ENCODE measurements at regions not wholly inside any gene's neighbourhood (a gene's known extent, or its start where the extent isn't known, plus 50 kb on each side); places are given as distances from the start of the nearest gene placed in this dataset.
"Not testable (repeated sequence)": the region's sequence is repeated elsewhere in the genome, so short reads cannot be mapped to it uniquely, and the experiment has no call there.

GRCh38 chr5:96125231-96125891 is 163.7 kb upstream of the ELL2 start:
- intact Hi-C loops (cut with DNase I) = no loop called here
- DNase-seq (ENCODE audit: low spot score) = no peak

GRCh38 chr5:96124589-96124988 is 162.9 kb upstream of the ELL2 start:
- intact Hi-C loops (cut with DNase I) = no loop called here
- DNase-seq (ENCODE audit: low spot score) = no peak

DNA sequence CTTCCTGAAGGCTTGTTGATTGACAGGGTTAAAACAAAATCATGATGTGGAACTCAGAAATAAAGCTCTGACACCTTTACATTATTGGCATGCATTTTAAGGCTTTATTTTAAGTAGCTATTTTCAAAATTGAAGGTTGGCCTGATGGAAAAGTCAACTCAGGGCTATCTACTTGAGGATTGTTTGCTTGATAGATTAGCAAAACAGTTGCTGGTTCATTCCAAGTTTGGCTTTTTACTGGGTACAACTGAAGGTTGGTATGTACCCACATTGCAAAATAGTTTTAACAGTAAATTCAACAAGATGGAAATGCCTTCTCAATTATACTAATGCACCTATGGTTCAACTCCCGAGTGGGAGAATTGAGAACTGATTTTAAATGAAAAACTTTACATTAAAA is 161.8 kb upstream of the ELL2 start:
- intact Hi-C loops (cut with DNase I) = no loop called here

DNA sequence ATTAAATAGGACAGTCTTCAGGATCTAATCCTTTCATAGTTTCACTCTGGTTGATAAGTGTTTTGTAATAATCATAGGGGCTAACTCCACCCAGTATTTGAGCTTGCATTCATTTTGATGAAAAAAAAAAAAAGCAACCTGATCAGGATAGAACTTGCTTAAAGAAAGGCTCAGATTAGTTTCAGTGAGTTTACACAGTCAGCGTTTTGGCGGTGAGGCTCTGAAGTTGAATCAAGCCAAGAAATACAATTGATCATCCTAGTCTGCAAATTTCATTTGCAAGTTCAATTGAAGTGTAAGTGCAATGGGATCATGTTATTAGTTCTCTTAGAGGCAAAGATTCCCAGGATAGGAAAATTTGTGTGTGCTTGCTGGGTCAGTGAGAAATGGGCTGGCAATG is 159.7 kb upstream of the ELL2 start:
- intact Hi-C loops (cut with DNase I) = no loop called here
- DNase-seq (ENCODE audit: low spot score) = no peak

More for the DNA sequence above, 161.8 kb upstream of the ELL2 start:
- no peak for DNase-seq (ENCODE audit: low spot score)

DNA sequence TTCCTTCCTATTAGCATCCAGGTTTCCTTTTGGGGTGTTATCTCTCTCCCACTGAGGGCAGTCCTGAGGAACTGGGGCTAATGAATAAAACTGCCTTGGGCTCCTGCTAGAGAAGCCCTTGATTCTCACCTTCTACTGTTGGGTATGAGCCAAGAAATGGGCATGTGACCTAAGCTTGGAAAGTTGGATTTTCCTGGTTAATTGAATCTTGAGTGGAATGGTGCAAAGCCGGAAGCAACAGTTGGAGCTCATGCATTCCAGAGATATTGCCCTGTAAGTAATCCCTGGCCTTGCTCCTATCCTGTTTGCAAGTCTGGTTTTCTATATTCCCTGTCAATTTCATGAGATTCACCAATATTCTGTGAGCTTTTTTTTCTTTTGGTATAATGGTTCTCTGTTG is 158.5 kb upstream of the ELL2 start:
- no peak for DNase-seq (ENCODE audit: low spot score)
- intact Hi-C loops (cut with DNase I) = no loop called here

DNA sequence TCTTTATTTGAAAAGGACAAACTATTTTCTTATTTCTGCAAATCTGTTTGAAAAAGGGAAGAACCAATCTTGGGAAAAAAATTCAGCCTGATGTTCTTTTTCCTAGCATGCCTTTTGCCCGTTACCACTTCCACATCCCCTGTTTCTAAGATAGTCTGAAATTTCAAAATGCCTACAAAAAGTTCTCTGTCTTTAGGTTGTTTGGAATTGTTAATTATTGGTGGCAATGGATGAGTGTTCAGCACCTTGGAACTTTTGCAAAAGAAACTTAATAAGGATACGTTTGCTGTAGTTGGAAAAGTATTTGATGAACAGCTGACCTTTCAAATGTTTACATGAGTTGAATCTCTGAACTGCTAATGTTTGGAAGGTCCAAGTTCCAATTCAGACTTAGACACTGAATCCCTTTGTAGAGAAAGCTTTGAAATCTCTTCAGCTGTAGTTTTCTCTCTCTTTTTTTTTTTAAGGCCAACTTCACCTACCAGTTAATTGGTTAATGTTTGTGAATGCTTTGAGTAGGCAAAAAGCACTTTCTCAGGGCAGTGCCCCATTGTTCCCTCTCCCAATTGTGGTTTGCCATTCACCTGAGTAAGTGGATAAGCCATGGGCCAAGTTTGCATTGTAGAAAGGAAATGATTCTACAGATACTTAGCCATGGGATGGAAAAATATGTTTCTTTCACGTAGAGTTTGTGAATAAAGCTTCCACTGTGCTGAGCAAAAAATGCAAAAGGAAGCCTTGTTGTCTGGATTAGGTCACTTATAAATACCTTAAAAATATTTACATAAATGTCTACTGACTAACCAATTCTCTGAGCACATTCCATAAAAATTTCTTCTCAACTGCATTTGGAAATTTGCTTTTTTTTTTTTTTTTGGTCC is 156.4 kb upstream of the ELL2 start:
- intact Hi-C loops (cut with DNase I) = no loop called here
- DNase-seq (ENCODE audit: low spot score) = no peak

GRCh38 chr5:96115147-96115807 is 153.6 kb upstream of the ELL2 start:
- intact Hi-C loops (cut with DNase I) = no loop called here
- no peak for DNase-seq (ENCODE audit: low spot score)

DNA sequence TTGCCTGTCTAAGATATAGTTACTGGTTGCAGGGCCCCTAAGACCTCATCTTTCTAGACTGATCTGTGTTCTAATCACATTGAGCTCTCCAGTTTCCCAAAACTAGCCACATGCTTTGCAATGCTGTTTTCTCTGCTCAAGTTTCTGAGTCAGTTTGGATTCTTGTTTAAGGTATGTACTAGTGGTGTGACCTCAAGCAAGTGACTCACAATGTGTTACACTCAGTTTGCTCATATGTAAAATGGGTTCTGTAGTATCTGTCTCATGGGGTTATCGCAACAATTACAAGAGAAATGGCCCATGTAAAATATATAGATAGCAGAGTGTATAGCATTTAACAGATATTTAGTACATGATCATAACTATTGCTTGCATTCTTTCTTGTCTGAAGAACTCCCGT is 153.1 kb upstream of the ELL2 start:
- no peak for DNase-seq (ENCODE audit: low spot score)
- intact Hi-C loops (cut with DNase I) = no loop called here

DNA sequence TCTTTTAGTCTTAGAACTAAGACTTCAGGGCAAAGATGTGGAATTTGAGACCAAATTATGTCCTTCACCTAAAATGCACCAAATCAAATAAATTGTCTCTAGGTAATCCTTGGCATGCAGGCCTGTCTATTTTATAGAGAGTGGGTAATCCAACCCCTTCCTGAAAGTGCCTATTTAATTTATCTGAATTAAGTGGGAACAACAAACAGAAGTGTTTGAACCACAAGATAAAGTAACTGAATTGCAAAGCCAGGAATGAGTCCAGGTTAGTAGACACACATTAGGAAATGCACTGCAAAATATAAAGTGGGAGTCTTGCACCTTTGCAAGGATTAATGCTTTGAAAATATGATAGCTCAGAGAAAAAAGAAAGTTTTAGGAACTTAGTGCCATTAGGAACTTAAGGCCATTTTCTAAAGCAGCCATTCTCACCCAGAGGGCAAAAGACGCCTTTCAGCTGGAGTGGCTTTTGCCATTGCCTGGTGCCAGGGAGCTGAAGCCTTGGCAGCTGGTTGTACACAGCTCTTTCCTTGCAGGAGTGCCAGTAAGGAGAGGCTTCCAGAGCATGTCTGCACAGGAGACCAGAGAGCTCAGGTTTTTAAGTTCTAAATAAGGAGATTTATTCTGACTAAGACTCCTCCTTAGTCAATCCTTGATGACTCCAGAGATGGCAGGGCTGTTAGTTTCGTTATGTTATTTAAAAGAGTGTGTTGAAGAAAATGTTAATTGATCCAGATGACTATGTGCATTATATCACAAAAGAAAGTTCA is 151.7 kb upstream of the ELL2 start:
- DNase-seq (ENCODE audit: low spot score) = no peak
- intact Hi-C loops (cut with DNase I) = no loop called here

- intact Hi-C loops (cut with DNase I) = no loop called here
Observed at GRCh38 chr5:96112703-96113102, 151.1 kb upstream of the ELL2 start.

DNA sequence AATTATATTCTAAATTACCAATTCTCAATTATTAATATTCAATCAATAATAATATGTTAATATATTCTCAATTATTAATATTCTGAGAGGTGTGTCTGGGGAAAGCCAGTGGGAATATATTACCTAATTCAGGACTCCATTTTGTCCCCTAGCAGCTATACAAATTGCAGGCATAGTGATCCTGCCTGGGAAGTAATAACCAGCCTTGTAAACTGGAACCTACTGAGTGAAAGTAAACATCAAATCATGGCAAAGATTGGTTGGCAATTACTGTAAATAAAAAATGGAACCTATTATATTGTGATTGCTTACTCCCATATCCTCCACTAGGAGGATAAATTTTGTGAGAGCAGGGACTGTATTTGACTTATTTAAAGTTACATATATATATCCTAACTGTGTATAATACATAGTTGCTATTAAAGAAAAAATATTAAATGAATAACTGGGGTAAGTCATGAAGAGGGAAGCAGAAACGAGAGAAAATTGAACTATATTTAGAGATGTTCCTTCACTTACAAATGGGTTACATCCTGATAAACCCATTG is 150.5 kb upstream of the ELL2 start:
- no peak for DNase-seq (ENCODE audit: low spot score)
- intact Hi-C loops (cut with DNase I) = no loop called here

More at GRCh38 chr5:96112703-96113102, 151.1 kb upstream of the ELL2 start:
- no peak for DNase-seq (ENCODE audit: low spot score)

- DNase-seq (ENCODE audit: low spot score) = no peak
- intact Hi-C loops (cut with DNase I) = no loop called here
Observed at GRCh38 chr5:96111080-96111756, 149.6 kb upstream of the ELL2 start.

GRCh38 chr5:96110300-96110699 is 148.6 kb upstream of the ELL2 start:
- intact Hi-C loops (cut with DNase I) = no loop called here
- DNase-seq (ENCODE audit: low spot score) = no peak

DNA sequence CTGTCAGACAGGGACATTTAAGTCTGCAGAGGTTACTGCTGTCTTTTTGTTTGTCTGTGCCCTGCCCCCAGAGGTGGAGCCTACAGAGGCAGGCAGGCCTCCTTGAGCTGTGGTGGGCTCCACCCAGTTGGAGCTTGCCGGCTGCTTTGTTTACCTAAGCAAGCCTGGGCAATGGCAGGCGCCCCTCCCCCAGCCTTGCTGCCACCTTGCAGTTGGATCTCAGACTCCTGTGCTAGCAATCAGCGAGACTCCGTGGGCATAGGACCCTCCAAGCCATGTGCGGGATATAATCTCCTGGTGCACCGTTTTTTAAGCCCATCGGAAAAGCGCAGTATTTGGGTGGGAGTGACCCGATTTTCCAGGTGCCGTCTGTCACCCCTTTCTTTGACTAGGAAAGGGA is 147.0 kb upstream of the ELL2 start:
- DNase-seq (ENCODE audit: low spot score); intact Hi-C loops (cut with DNase I): not testable (repeated sequence)

DNA sequence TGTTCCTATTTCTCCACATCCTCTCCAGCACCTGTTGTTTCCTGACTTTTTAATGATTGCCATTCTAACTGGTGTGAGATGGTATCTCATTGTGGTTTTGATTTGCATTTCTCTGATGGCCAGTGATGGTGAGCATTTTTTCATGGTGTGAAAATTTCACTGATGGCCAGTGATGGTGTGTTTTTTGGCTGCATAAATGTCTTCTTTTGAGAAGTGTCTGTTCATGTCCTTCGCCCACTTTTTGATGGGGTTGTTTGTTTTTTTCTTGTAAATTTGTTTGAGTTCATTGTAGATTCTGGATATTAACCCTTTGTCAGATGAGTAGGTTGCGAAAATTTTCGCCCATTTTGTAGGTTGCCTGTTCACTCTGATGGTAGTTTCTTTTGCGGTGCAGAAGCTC is 142.2 kb upstream of the ELL2 start:
- intact Hi-C loops (cut with DNase I); DNase-seq (ENCODE audit: low spot score): not testable (repeated sequence)

DNA sequence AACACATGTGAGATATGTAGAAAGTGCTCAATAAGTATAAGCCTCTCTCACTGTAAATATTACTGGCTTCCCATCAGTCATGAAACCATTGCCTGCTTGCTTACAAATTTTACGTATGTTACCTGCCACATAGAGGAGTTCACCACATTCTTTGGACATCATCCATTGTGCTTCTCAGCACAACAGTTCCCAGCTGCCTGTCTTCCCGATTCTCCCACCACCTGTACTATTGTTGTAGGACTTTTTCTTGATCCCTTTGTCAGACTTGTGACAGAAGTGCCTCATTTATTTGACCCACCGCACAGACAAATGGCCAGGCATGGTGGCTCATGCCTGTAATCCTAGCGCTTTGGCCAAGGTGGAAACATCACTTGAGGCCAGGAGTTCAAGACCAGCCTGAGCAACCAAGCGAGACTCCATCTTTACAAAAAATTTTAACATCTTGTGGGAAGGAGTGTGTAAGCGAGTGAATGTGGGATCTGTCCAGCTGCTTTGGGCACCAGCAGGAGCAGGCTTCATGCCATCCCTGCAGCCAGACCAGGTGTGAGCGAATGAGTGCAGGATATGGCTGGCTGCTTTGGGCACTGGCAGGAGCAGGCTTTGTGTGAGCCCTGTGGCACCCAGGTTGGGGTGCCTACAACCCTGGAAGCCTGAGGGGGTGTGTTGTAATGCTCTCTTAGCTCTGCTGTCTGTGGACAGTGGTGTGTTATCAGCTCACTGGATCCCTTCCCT is 139.9 kb upstream of the ELL2 start:
- DNase-seq (ENCODE audit: low spot score) = no peak
- intact Hi-C loops (cut with DNase I) = no loop called here

GRCh38 chr5:96097488-96097887 is 135.8 kb upstream of the ELL2 start:
- DNase-seq (ENCODE audit: low spot score) = not testable (repeated sequence)

DNA sequence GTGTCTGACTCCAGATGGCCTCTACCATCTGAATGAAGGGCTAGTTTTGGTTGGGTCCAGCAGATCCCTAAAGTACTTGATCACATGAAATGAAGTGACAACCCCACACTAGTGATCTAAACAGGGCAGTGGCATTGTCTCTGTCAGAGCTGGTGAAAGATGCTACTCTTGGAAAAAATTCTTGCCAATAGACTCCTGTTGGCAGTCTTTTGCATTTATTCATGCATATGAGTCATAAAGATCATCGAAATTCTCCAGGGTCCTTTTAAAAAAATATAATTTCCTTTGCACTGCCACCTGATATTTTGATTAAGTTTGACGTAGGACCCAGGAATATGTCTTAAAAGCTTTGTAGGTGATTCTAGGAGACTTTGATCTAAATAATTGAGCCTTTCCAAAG is 135.1 kb upstream of the ELL2 start:
- intact Hi-C loops (cut with DNase I) = no loop called here
- no peak for DNase-seq (ENCODE audit: low spot score)

More at GRCh38 chr5:96097488-96097887, 135.8 kb upstream of the ELL2 start:
- intact Hi-C loops (cut with DNase I) = not testable (repeated sequence)
